GM19351 (cell line): ENCODE measurements at regions not wholly inside any gene's neighbourhood (a gene's known extent, or its start where the extent isn't known, plus 50 kb on each side); places are given as distances from the start of the nearest gene placed in this dataset.

ENCODE experiments used
- ATAC-seq: cut with Tn5 transposase; IDR thresholded peaks from one replicate; pipeline ENCODE4 v1.9.1; 2021; ENCODE audit warnings: mild to moderate bottlenecking, moderate library complexity; ENCODE audit not compliant: unreplicated experiment

- no peak for ATAC-seq
Measured at GRCh38 chr14:84819528-84819927, 710.4 kb upstream of the FLRT2 start.

DNA sequence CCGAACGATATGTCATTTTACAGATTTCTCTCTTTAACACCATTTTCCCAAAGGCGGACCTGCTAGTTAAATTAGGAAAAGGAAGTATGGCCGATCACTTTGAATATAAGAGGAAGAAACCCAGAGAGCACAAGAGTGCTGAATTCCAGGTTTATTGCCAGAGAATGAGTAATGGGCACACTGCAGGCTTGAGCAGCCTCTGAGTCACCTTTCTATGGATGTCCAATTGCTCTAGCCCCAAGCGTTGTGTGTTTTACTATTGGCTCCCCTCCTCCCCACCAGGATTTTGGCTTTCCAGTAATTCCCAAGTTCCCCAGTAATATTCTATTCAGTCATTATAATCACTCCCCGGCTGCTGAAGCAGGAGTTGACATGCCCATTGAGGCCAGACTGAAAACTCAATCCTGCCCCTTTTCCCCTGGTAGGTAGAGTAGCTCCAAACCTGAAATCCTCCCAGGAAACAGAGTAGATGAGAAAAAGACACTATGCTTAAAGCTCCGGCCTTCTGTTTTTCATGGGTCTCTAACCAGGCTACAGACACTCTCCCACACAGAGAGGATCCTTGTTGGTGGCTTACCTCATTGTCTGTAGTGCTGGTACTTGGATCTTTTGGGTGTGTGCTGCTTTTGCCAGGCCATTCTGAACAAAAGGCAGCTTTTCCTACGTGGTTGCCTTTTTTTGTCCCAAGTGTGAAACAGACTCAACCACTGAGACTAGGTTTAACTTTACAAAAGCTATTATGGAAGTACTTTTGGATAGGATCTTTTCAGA, 704.3 kb upstream of the FLRT2 start:
- no peak for ATAC-seq

- no peak for ATAC-seq
Measured at GRCh38 chr14:84826294-84826693, 703.6 kb upstream of the FLRT2 start.

DNA sequence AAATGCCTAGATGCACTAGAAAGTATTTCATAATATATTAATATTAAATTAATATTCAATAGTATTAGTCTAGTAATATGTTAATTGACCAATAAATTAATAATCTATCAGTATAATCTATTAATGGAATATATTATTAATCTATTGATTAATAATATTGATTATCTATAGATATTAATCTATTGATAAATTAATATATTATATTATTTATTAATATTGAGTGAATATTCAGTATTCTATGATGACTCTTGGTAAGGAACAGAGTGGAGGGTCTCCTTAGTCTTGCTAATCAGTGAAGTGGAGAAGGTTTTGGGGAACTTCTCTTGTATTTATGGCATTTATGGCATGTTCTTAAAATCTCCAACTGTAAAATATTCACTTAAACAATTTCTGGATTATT, 679.3 kb upstream of the FLRT2 start:
- no peak for ATAC-seq

GRCh38 chr14:84856751-84857534, 673.0 kb upstream of the FLRT2 start:
- ATAC-seq = no peak

DNA sequence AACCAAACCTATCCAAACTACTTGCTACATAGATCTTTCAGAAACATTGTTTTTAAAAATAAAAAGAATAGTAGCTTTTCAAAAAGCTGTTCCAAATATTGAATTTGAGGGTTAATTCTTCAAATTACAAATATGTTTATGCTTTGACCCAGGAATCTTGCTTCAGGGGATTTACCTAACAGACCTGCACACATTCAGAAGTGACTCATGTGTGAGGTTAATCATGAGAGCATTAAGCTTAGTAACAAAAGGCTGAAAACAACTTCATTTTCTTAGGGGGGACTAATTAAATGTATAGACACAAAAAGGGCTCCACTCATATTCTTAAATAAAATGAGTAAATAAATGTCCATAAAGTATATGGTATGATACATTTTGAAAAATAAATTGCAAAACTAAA, 672.4 kb upstream of the FLRT2 start:
- no peak for ATAC-seq

GRCh38 chr14:84859116-84859515, 670.8 kb upstream of the FLRT2 start:
- no peak for ATAC-seq

DNA sequence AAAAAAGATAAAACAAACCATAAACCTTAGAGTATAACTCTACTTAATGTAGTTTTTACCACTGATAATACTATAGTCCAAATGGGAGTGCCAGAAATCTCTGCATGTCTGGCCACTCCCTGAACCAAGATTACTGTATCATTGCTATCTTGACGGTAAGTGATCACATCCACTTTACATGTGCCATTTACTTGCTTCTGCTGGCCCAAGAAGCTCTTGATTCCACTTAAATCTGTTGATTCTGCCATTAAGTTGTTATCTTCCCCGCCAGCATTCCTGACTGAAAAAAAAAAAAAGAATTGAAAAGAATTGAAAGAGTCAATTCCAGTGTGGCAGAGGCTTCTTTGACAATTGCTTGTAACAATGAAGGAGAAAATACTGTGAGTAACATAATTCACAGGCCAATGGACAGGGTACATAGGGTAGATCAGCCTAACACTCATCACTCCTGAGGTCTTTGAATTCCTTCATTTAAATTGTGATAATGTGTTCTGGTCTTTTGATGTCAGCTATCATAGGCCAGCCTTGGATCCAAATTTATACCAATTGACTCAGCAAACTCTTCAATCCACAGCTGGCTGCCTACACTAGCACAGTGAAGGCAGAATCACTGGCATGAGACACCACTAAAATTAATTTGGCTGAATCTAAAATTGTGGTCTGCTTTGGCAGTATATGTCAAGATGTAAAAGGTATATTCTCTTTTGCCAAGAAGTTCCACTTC, 665.2 kb upstream of the FLRT2 start:
- no peak for ATAC-seq

- no peak for ATAC-seq
Measured at GRCh38 chr14:84871734-84872133, 658.2 kb upstream of the FLRT2 start.

GRCh38 chr14:84874436-84874835, 655.5 kb upstream of the FLRT2 start:
- no peak for ATAC-seq

DNA sequence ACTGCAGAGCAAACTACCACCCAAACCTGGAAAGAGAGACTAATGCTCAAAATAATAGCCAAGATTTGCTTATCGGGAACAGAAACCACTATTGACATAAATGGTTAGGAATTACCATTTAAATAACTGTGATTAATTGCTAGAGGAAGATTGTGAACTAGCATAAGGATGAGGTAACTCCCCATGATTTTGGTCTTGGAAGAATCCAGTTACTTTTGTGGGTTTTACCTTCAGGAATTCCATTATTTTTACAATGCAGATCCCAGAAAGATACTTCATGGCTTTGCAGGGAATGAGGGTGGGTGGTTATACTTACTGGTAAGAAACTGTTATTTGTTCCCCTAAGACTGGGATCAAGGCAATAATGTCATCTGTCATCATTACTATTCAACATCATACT, 652.9 kb upstream of the FLRT2 start:
- no peak for ATAC-seq

DNA sequence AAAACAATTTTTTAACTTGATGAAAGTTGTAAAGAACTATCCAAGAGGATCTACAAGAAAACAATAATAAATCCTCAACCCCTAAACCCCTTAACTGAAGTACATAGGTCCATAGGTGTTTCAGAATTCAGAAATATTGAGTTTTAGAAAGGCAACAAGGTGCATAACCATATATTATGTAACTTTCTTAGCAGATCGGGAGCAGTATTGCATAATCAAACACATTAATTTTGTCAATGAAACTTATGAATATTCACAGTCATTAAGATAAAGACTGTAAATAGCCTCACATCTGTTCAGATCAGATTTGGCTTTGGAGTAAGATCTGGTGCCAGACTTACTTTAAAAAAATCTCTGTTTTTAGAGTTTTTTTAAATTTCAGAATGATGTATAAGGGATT, 647.1 kb upstream of the FLRT2 start:
- ATAC-seq = no peak

- ATAC-seq = no peak
Measured at GRCh38 chr14:84885061-84885460, 644.9 kb upstream of the FLRT2 start.

DNA sequence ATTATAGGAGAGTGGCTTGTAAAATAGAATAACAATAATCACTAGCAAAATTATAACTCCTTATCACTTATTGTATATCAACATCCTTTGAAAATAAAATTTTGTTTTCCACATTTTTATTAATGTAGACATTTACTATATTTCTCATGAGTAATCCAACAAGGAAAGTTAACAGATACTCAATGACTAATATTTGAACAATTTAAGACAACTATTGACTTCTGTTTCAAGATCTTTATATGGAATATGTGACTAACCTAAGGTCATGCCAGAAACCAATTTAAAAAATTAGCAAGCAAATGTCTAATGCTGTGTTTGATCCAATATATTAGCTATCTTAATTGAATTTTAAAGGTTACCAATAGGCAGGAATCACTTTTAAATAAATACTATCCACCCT, 638.5 kb upstream of the FLRT2 start:
- ATAC-seq = no peak

GRCh38 chr14:84894254-84894653, 635.7 kb upstream of the FLRT2 start:
- no peak for ATAC-seq

DNA sequence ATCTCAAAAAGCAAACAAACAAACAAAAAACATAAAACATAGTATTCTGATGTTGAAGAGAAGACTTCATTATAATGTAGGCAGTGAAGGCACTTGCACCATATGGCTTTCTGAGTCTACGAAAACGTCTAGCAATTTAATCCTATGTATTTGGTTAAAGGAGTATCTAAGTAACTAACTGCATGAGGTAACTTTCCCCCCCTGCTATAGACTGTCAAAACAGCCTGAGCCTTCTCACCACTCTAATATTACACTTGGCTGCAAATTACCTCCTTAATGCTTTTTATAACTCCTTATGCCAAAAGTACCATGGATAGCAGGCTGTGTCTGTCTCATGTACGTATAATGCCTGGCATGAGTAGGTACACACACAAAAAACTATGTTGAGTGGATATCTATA, 607.6 kb upstream of the FLRT2 start:
- ATAC-seq = no peak

- ATAC-seq = no peak
Measured at GRCh38 chr14:84926656-84927055, 603.3 kb upstream of the FLRT2 start.

DNA sequence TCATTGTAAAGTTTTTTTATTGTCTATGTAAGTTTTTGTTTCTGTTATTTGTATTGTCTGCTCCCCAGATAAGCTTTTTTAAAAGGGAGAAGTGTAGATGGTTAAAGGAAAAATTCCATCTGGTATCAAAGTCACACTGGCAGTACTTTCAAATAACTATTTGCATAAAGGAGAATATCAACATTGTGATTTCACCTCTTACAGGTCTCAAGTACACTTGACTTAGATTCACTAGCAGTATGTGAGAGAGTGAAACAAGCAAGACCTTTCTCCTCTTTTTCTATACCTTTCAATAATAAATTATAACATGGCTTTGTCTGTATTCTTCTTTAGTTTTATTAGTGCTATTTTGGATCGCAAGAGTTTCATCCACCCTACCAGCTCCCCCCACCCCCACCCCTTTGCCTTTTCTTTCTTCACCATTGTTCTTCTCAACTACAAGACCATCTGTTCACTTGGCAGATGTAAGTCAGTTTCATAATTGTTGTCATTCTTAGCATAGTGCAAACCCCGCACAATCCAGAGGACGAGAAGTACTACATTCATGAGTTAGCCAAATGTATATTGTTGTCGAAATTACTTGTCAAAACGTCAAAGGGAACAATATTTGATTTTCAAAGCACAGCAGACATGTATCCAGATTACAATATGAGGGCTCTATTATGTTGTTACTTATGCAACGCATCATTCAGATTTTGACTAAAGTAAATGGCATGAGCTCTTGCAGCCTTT, 602.7 kb upstream of the FLRT2 start:
- no peak for ATAC-seq

- ATAC-seq = no peak
Measured at GRCh38 chr14:84929086-84929485, 600.9 kb upstream of the FLRT2 start.

GRCh38 chr14:84929834-84930233, 600.1 kb upstream of the FLRT2 start:
- no peak for ATAC-seq

- no peak for ATAC-seq
Measured at GRCh38 chr14:84937016-84937415, 592.9 kb upstream of the FLRT2 start.
